ENCODE measurements at regions not wholly inside any gene's neighbourhood (a gene's known extent, or its start where the extent isn't known, plus 50 kb on each side); places are given as distances from the start of the nearest gene placed in this dataset.

GRCh38 chr5:167985373-167985772 lies 306.1 kb upstream of the WWC1 start:
- no peaks in the 10 kb centered on the region for H3F3A ChIP-seq (ENCODE audit: insufficient read depth, low read length, poor library complexity, severe bottlenecking)
- no peaks in the 10 kb centered on the region for H3K27me3 ChIP-seq (ENCODE audit: insufficient read depth, low read depth, low read length)
- H3K9me2 ChIP-seq (ENCODE audit: insufficient read depth, low read length) = no peaks in the 10 kb centered on the region
- no peak overlapping the region for H3K27ac ChIP-seq (ENCODE audit: low read length)
- H4K20me1 ChIP-seq (ENCODE audit: insufficient read depth) = no peaks in the 10 kb centered on the region
- no peaks in the 10 kb centered on the region for H3K9me3 ChIP-seq (ENCODE audit: low read length)
- peaks cover under 1% of the 10 kb centered on the region for H3K36me3 ChIP-seq (ENCODE audit: insufficient read depth, low read length)
- H3K4me2 ChIP-seq (ENCODE audit: low read length) = no peak overlapping the region
- no peak overlapping the region for H3K9ac ChIP-seq (ENCODE audit: low read length)
- H3K4me3 ChIP-seq (ENCODE audit: low read length) = no peak overlapping the region
- TF ChIP-seq TAF1 (IDR thresholded peaks at IDR 0.05; ENCODE audit: low read depth) (no peak), CTCF (IDR thresholded peaks at IDR 0.05; ENCODE audit: poor library complexity, severe bottlenecking) (no peak), SMC3 (conservative IDR thresholded peaks at IDR 0.05; ENCODE audit: poor library complexity) (no peak), RAD21 (conservative IDR thresholded peaks at IDR 0.05) (no peak), EP300 (conservative IDR thresholded peaks at IDR 0.05; ENCODE audit: poor library complexity, severe bottlenecking) (no peak), REST (IDR thresholded peaks at IDR 0.05; ENCODE audit: borderline replicate concordance) (no peak), POLR2AphosphoS5 (IDR thresholded peaks at IDR 0.05) (no peak), EZH2 (IDR thresholded peaks at IDR 0.05; ENCODE audit: borderline replicate concordance, insufficient read depth, low read length, poor library complexity, severe bottlenecking) (no peak), MXI1 (conservative IDR thresholded peaks at IDR 0.05; ENCODE audit: poor library complexity, severe bottlenecking) (no peak)
- no peak overlapping the region for H2AFZ ChIP-seq (ENCODE audit: low read depth, low read length)
- no peaks in the 10 kb centered on the region for H3K79me2 ChIP-seq (replicated peaks; ENCODE audit: insufficient read depth, low read length)

GRCh38 chr5:167987490-167988280 lies 303.8 kb upstream of the WWC1 start:
- no peak overlapping the region for H2AFZ ChIP-seq (ENCODE audit: low read depth, low read length)
- no peak overlapping the region for H3K27ac ChIP-seq (ENCODE audit: low read length)
- H3K4me3 ChIP-seq (ENCODE audit: low read length) = no peak overlapping the region
- no peaks in the 10 kb centered on the region for H3K79me2 ChIP-seq (replicated peaks; ENCODE audit: insufficient read depth, low read length)
- no peaks in the 10 kb centered on the region for H3K36me3 ChIP-seq (ENCODE audit: insufficient read depth, low read length)
- no peaks in the 10 kb centered on the region for H3K27me3 ChIP-seq (ENCODE audit: insufficient read depth, low read depth, low read length)
- no peaks in the 10 kb centered on the region for H4K20me1 ChIP-seq (ENCODE audit: insufficient read depth)
- no peak overlapping the region for H3K9ac ChIP-seq (ENCODE audit: low read length)
- H3K4me2 ChIP-seq (ENCODE audit: low read length) = no peak overlapping the region
- no peaks in the 10 kb centered on the region for H3F3A ChIP-seq (ENCODE audit: insufficient read depth, low read length, poor library complexity, severe bottlenecking)
- H3K9me3 ChIP-seq (ENCODE audit: low read length) = peaks cover 3% of the 10 kb centered on the region
- TF ChIP-seq REST (IDR thresholded peaks at IDR 0.05; ENCODE audit: borderline replicate concordance) (no peak), TAF1 (IDR thresholded peaks at IDR 0.05; ENCODE audit: low read depth) (no peak), SMC3 (conservative IDR thresholded peaks at IDR 0.05; ENCODE audit: poor library complexity) (no peak), RAD21 (conservative IDR thresholded peaks at IDR 0.05) (no peak), CTCF (IDR thresholded peaks at IDR 0.05; ENCODE audit: poor library complexity, severe bottlenecking) (no peak), EZH2 (IDR thresholded peaks at IDR 0.05; ENCODE audit: borderline replicate concordance, insufficient read depth, low read length, poor library complexity, severe bottlenecking) (no peak), POLR2AphosphoS5 (IDR thresholded peaks at IDR 0.05) (no peak), MXI1 (conservative IDR thresholded peaks at IDR 0.05; ENCODE audit: poor library complexity, severe bottlenecking) (no peak), EP300 (conservative IDR thresholded peaks at IDR 0.05; ENCODE audit: poor library complexity, severe bottlenecking) (no peak)
- H3K9me2 ChIP-seq (ENCODE audit: insufficient read depth, low read length) = no peaks in the 10 kb centered on the region
